GM12864 (cell line): ENCODE measurements at regions not wholly inside any gene's neighbourhood (a gene's known extent, or its start where the extent isn't known, plus 50 kb on each side); places are given as distances from the start of the nearest gene placed in this dataset.

Source experiments
- DNase-seq: peaks from one replicate; pipeline ENCODE4 v3.0.0-alpha.2; 2011; ENCODE audit warnings: low read depth
- H3K4me3 ChIP-seq: 2 replicates; pipeline ENCODE4 v1.5.1; 2011; ENCODE audit warnings: mild to moderate bottlenecking, low read depth, low read length, control low read depth
- TF ChIP-seq, protein P1 (sequence below): IDR thresholded peaks from 2 replicates; pipeline ENCODE4 v1.5.1; 2011; ENCODE audit warnings: low read depth, mild to moderate bottlenecking, moderate library complexity, low read length, control low read depth, inconsistent platforms; ENCODE audit errors: missing control alignments

DNA sequence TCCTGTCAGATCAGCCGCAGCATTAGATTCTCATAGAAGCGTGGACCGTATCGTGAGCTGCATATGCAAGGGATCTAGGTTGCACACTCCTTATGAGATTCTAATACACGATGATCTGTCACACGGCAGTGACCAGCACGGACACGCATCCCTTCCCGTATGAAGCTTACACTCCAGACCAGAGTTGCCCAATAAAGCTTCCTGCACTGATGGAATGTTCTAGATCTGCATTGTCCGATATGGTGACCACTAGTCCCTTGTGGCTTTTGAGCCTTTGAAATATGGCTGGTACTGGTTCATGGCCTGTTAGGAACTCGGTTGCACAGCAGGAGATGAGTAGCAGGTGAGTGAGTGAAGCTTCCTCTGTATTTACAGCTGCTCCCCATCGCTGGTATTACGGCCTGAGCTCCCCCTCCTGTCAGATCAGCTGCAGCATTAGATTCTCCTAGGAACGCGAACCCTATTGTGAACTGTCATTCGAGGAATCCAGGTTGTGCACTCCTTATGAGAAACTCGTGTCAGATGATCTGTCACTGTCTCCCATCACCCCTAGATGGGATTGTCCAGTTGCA lies 49.8 kb upstream of the ZCCHC14 start:
- H3K4me3 ChIP-seq = no peak overlapping the region
- no peak for DNase-seq
- TF ChIP-seq, protein P1, sequence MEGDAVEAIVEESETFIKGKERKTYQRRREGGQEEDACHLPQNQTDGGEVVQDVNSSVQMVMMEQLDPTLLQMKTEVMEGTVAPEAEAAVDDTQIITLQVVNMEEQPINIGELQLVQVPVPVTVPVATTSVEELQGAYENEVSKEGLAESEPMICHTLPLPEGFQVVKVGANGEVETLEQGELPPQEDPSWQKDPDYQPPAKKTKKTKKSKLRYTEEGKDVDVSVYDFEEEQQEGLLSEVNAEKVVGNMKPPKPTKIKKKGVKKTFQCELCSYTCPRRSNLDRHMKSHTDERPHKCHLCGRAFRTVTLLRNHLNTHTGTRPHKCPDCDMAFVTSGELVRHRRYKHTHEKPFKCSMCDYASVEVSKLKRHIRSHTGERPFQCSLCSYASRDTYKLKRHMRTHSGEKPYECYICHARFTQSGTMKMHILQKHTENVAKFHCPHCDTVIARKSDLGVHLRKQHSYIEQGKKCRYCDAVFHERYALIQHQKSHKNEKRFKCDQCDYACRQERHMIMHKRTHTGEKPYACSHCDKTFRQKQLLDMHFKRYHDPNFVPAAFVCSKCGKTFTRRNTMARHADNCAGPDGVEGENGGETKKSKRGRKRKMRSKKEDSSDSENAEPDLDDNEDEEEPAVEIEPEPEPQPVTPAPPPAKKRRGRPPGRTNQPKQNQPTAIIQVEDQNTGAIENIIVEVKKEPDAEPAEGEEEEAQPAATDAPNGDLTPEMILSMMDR = no peak
